ENCODE measurements at regions not wholly inside any gene's neighbourhood (a gene's known extent, or its start where the extent isn't known, plus 50 kb on each side); places are given as distances from the start of the nearest gene placed in this dataset.

GRCh38 chr2:10214179-10214578 is 88.5 kb upstream of the HPCAL1 start:
- Mint-ChIP-seq H3K27ac (no peak overlapping the region), H3K36me3 (ENCODE audit: insufficient read depth in 1 of 3, low read depth in 3 of 3) (no peaks in the 10 kb centered on the region), H3K27me3 (ENCODE audit: low read depth) (no peaks in the 10 kb centered on the region; the same call in 1 of the 2 replicates), H3K4me1 (peaks cover 15 to 35% of the 10 kb centered on the region in 2 experiments), H3K4me3 (no peak overlapping the region), H3K9me3 (no peaks in the 10 kb centered on the region)
- no peak overlapping the region for H2AK5ac ChIP-seq (ENCODE audit: insufficient read length, low read length)
- H3K27me3 ChIP-seq (ENCODE audit: insufficient read depth, low read length) = no peaks in the 10 kb centered on the region
- no peak overlapping the region for H3K4ac ChIP-seq (ENCODE audit: low read depth, low read length)
- H2BK120ac ChIP-seq (ENCODE audit: low read depth, low read length, poor library complexity, severe bottlenecking) = no peak overlapping the region
- H4K20me1 ChIP-seq (ENCODE audit: control insufficient read depth, insufficient read depth, insufficient read length) = no peaks in the 10 kb centered on the region
- H3K23ac ChIP-seq (ENCODE audit: insufficient read length, low read depth, low read length) = no peak overlapping the region
- no peak overlapping the region for H3T11ph ChIP-seq (ENCODE audit: low read length)
- no peak overlapping the region for H2BK5ac ChIP-seq (ENCODE audit: insufficient read length, low read length)
- H3K23me2 ChIP-seq (ENCODE audit: insufficient read length, low read depth, low read length, poor library complexity, severe bottlenecking) = no peaks in the 10 kb centered on the region
- no peak overlapping the region for H3K4me2 ChIP-seq (ENCODE audit: insufficient read depth, insufficient read length, low read length)
- no peak overlapping the region for H2BK20ac ChIP-seq (ENCODE audit: low read depth, low read length, poor library complexity, severe bottlenecking)
- H3K18ac ChIP-seq (ENCODE audit: insufficient read length, low read depth, low read length) = no peak overlapping the region
- no peaks in the 10 kb centered on the region for H3K79me2 ChIP-seq (ENCODE audit: insufficient read depth, low read length)
- H2BK15ac ChIP-seq (ENCODE audit: low read depth, low read length) = no peak overlapping the region
- no peak overlapping the region for H2BK12ac ChIP-seq (ENCODE audit: insufficient read length, low read depth, low read length)
- no peaks in the 10 kb centered on the region for H3K79me1 ChIP-seq (ENCODE audit: insufficient read depth, low read depth, low read length, poor library complexity, severe bottlenecking)
- no CpG with 5 or more reads among the region's 8 CpGs for WGBS (ENCODE audit: extremely low coverage, insufficient read length, low lambda C conversion rate)
- no peaks in the 10 kb centered on the region for H3K9me3 ChIP-seq (ENCODE audit: control insufficient read depth, low read depth, low read length)
- peaks cover 2% of the 10 kb centered on the region; the same call in 1 of the 2 replicates for H3K4me1 ChIP-seq (ENCODE audit: insufficient read depth, low read length)
- no peak overlapping the region for H3K27ac ChIP-seq (ENCODE audit: insufficient read length, low read depth, low read length)
- no peak overlapping the region for H4K91ac ChIP-seq (ENCODE audit: insufficient read length, low read depth, low read length)
- H4K8ac ChIP-seq (replicated peaks; ENCODE audit: insufficient read length, low read depth, low read length) = no peak overlapping the region
- H3K14ac ChIP-seq (ENCODE audit: insufficient read depth, low read length) = no peak overlapping the region; the same call in 1 of the 2 replicates
- TF ChIP-seq, protein P1, sequence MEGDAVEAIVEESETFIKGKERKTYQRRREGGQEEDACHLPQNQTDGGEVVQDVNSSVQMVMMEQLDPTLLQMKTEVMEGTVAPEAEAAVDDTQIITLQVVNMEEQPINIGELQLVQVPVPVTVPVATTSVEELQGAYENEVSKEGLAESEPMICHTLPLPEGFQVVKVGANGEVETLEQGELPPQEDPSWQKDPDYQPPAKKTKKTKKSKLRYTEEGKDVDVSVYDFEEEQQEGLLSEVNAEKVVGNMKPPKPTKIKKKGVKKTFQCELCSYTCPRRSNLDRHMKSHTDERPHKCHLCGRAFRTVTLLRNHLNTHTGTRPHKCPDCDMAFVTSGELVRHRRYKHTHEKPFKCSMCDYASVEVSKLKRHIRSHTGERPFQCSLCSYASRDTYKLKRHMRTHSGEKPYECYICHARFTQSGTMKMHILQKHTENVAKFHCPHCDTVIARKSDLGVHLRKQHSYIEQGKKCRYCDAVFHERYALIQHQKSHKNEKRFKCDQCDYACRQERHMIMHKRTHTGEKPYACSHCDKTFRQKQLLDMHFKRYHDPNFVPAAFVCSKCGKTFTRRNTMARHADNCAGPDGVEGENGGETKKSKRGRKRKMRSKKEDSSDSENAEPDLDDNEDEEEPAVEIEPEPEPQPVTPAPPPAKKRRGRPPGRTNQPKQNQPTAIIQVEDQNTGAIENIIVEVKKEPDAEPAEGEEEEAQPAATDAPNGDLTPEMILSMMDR (conservative IDR thresholded peaks at IDR 0.05) = no peak
- no peak overlapping the region for H3K9ac ChIP-seq (ENCODE audit: extremely low read depth, insufficient read length, low read length)
- DNase-seq = no peak
- H4K5ac ChIP-seq (ENCODE audit: insufficient read length, low read depth, low read length) = no peak overlapping the region
- H3K56ac ChIP-seq (ENCODE audit: insufficient read length, low read depth, low read length) = no peak overlapping the region
- H2AFZ ChIP-seq (ENCODE audit: low read length) = no peak overlapping the region
